GM21423 (cell line): ENCODE measurements at regions not wholly inside any gene's neighbourhood (a gene's known extent, or its start where the extent isn't known, plus 50 kb on each side); places are given as distances from the start of the nearest gene placed in this dataset.
"Not testable (repeated sequence)": the region's sequence is repeated elsewhere in the genome, so short reads cannot be mapped to it uniquely, and the experiment has no call there.

Source experiments
- ATAC-seq: cut with Tn5 transposase; IDR thresholded peaks from one replicate; pipeline ENCODE4 v1.9.1; 2021; ENCODE audit warnings: mild to moderate bottlenecking, moderate library complexity; ENCODE audit not compliant: unreplicated experiment

- ATAC-seq, result no peak
Measured at GRCh38 chr6:74070711-74071110, 374.7 kb downstream of the CD109 start.

GRCh38 chr6:74070091-74070490, 374.1 kb downstream of the CD109 start:
- no peak for ATAC-seq

GRCh38 chr6:74069089-74069581, 373.1 kb downstream of the CD109 start:
- ATAC-seq, result no peak

- no peak for ATAC-seq
Measured at GRCh38 chr6:74066168-74066871, 370.3 kb downstream of the CD109 start.

DNA sequence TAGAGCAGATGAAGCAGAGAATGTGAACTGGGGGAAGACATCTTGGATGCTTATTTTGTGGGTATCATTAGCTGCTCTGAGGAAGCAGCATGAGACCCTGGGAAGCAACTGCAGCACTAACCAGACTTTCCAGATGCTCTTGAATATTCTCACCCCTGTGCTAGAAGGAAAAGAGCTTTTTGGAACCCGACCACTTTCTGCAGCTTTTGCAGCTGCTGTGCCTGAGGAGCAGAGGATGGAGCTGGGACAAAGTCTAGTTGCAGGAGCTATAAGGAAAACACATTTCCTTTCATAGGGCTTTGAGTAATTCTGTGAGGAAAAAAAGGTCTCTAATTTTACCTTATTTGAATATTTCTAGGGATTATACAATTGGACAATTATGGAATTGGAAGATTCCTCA, 369.7 kb downstream of the CD109 start:
- ATAC-seq, result no peak

- no peak for ATAC-seq
Measured at GRCh38 chr6:74063391-74063790, 367.4 kb downstream of the CD109 start.

DNA sequence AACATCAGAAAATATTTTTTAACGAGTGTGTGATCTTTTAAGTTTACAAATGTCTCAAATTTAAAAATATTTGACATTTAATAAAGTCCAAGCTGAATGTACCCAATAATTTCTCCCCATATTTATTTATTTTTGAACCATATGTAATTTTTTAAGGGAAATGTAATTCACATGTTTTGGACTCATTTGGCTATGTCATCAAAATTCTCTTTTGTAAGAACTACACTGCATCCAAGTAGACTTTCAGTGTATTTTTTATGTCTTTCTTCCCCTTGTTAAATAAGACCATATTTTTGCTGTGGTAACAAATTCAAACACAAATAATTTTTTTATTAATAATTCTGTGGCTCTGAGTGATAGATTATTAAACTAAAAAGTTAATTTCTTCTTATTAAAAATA, 365.2 kb downstream of the CD109 start:
- ATAC-seq, result no peak

GRCh38 chr6:74060354-74060753, 364.4 kb downstream of the CD109 start:
- no peak for ATAC-seq

GRCh38 chr6:74058606-74059005, 362.6 kb downstream of the CD109 start:
- ATAC-seq, result no peak

DNA sequence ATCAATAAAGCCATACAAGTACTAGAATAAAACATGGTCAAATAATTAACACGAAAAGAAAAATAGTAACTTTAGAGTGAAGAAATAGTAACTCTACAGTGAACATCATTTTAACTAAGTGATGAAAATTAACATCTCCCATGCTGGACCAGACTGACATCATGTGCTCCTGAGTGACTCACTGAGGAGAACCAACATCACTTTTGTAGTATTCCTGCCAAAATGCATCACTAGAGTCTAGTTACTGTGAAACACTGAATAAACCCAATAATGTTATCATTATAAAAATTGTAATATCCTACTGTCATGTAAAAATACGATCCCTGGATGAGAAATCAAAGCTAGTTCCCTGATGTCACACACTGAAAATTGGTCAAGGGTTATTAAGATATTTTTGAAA, 361.3 kb downstream of the CD109 start:
- no peak for ATAC-seq

DNA sequence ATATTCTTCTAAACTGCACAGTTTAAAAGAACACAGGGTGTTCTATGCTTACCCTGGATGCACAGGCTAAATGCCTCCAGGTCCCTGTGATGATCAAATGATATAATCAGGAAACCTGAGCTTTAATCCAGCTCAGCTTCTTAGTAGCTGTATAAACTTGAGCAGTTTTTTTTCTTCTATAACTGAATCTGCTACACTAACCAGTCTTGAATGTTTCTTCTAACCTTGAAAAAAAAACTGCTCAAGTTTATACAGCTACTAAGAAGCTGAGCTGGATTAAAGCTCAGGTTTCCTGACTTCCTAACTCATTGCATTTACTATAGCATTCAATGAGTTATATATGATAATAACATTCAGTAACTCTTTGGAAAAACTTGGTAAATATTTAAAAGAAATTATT, 358.2 kb downstream of the CD109 start:
- no peak for ATAC-seq

DNA sequence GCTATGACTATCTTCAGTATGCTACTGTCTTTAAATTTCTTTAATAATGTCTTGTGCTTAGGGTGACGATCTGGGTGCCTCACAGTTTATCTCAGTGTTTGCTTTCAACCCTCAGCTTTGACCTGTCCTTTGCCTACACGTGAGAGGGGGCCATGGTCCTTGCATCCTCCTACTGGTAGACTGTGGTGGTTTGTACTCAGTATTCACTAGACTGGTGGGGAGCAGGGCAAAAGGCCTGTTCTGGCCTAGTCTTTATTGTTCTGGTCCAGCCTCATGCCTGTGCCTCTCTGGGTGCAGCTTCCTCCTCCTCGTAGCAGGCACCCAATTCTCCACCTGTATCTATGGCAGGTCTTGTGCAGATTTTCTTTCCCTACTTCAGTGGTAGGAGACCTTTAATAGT, 354.9 kb downstream of the CD109 start:
- no peak for ATAC-seq

DNA sequence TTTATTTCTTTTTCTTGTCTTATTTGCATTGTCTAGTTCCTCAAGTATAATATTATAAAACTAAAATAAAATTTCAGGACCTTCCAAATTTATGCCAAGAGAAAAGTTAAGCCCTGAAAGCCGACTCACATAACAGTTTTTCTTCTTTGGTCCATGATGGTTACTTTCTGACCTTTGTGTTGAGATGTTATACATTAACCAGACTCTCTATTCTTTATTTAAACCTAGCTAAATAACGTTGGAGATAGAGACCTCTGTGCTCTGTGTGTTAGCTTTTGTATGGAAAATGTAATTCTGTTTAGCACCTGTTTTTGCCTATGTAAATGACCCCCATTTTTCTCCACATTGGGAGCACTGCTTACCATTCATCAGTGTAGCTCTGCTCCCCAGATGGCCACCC, 352.4 kb downstream of the CD109 start:
- no peak for ATAC-seq

GRCh38 chr6:74044417-74045096, 348.6 kb downstream of the CD109 start:
- no peak for ATAC-seq

GRCh38 chr6:74041420-74041819, 345.4 kb downstream of the CD109 start:
- ATAC-seq, result no peak

DNA sequence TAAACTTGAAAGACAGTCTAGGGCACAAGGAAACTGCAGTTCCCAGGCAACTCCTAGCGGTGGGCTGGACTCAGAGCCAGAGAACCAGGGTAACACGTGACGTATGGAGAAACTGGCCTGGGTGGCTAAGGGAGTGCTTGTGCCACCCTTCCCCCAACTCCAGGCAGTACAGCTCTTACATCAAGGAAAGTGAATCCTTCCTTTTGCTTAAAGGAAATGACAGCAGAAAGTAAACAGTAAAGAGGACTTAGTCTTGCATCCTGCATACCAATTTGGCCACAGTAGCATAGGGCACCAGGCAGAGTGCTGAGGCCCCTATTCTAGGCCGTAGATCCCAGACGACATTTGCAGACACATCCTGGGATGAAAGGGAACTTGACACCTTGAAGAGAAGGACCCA, 322.8 kb downstream of the CD109 start:
- no peak for ATAC-seq

DNA sequence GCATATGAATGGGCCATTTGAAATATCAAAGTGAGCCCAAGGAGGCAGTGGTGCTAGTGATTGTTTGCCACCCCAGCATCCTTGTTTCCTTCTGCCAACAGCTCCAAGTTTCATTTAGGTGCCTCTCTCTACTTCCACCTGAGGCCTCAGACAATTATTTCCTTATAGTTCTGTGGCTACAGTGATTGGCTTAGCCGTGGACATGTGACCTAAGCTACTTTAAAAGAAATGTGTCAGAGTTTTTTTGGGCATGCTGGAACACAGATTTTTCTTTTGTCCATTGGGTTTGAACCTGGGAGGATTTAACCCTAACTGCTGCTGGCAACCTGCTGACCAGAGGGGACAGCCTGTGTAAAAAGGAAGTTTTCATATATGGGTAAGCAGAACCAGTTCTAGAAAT, 319.4 kb downstream of the CD109 start:
- no peak for ATAC-seq

GRCh38 chr6:74000666-74001490, 304.9 kb downstream of the CD109 start:
- ATAC-seq, result no peak

GRCh38 chr6:73990609-73991238, 294.7 kb downstream of the CD109 start:
- ATAC-seq, result not testable (repeated sequence)

DNA sequence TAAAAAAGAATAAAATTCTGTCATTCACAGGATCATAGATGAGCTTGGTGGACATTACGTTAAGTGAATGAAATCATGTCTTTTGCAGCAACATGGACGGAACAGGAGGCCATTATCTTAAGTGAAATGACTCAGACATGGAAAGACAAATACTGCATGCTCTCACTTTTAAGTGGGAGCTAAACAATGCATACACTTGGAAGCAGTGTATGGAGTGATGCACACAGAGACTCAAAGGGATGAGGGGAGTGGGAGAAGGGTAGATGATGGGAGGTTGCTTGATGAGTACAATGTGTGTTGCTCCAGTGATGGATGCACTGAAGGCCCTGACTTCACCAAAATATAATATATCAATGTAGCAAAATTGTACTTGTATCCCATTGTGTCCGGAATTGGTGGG, 293.4 kb downstream of the CD109 start:
- no peak for ATAC-seq

GRCh38 chr6:73985891-73986290, 289.9 kb downstream of the CD109 start:
- ATAC-seq, result no peak
